Dermis blood vessel endothelial cell (primary cell): ENCODE measurements at regions not wholly inside any gene's neighbourhood (a gene's known extent, or its start where the extent isn't known, plus 50 kb on each side); places are given as distances from the start of the nearest gene placed in this dataset.

Experiments
- DNase-seq: peaks from one replicate; pipeline ENCODE4 v3.0.0; 2010

GRCh38 chr1:106727171-106727570, 329.3 kb upstream of the PRMT6 start:
- no peak for DNase-seq

- no peak for DNase-seq
Observed at GRCh38 chr1:106746448-106747085, 309.9 kb upstream of the PRMT6 start.

- no peak for DNase-seq
Observed at GRCh38 chr1:106747232-106747631, 309.2 kb upstream of the PRMT6 start.

GRCh38 chr1:106747791-106748190, 308.7 kb upstream of the PRMT6 start:
- DNase-seq, result no peak

GRCh38 chr1:106748606-106749005, 307.9 kb upstream of the PRMT6 start:
- no peak for DNase-seq

- DNase-seq, result no peak
Observed at GRCh38 chr1:106749491-106749890, 307.0 kb upstream of the PRMT6 start.

GRCh38 chr1:106749906-106750305, 306.6 kb upstream of the PRMT6 start:
- no peak for DNase-seq

- DNase-seq, result no peak
Observed at GRCh38 chr1:106751002-106751401, 305.5 kb upstream of the PRMT6 start.

GRCh38 chr1:106753066-106753465, 303.4 kb upstream of the PRMT6 start:
- no peak for DNase-seq

GRCh38 chr1:106754957-106755356, 301.5 kb upstream of the PRMT6 start:
- DNase-seq, result no peak

GRCh38 chr1:106755682-106756406, 300.6 kb upstream of the PRMT6 start:
- DNase-seq, result no peak

- no peak for DNase-seq
Observed at GRCh38 chr1:106756752-106757151, 299.7 kb upstream of the PRMT6 start.

GRCh38 chr1:106768077-106768476, 288.4 kb upstream of the PRMT6 start:
- no peak for DNase-seq

GRCh38 chr1:106768501-106768900, 288.0 kb upstream of the PRMT6 start:
- DNase-seq, result no peak

- no peak for DNase-seq
Observed at GRCh38 chr1:106773206-106773605, 283.3 kb upstream of the PRMT6 start.

GRCh38 chr1:106780066-106780465, 276.4 kb upstream of the PRMT6 start:
- no peak for DNase-seq

- DNase-seq, result no peak
Observed at GRCh38 chr1:106780806-106781569, 275.5 kb upstream of the PRMT6 start.

- no peak for DNase-seq
Observed at GRCh38 chr1:106785176-106785575, 271.3 kb upstream of the PRMT6 start.

GRCh38 chr1:106787520-106787919, 269.0 kb upstream of the PRMT6 start:
- no peak for DNase-seq

GRCh38 chr1:106789686-106790085, 266.8 kb upstream of the PRMT6 start:
- no peak for DNase-seq

- DNase-seq, result no peak
Observed at GRCh38 chr1:106791041-106791440, 265.4 kb upstream of the PRMT6 start.

- DNase-seq, result no peak
Observed at GRCh38 chr1:106793651-106794050, 262.8 kb upstream of the PRMT6 start.

GRCh38 chr1:106798991-106799390, 257.5 kb upstream of the PRMT6 start:
- DNase-seq, result no peak

- DNase-seq, result no peak
Observed at GRCh38 chr1:106802181-106802580, 254.3 kb upstream of the PRMT6 start.
